Panc1 (cell line): ENCODE measurements at regions not wholly inside any gene's neighbourhood (a gene's known extent, or its start where the extent isn't known, plus 50 kb on each side); places are given as distances from the start of the nearest gene placed in this dataset.

Experiments
- ATAC-seq: fragments of 200-7000 bp; cut with Tn5 transposase; 2 replicates; pipeline ENCODE4 v1.9.1; 2020; ENCODE audit warnings: mild to moderate bottlenecking, moderate library complexity
- BruUV-seq: library from RNA; stranded (reverse); fragments of 400-500 nt; replicated peaks from 2 replicates; lab custom pipeline; 2021; lab: Mats Ljungman, UMichigan
- CTCF ChIA-PET: fragments of 300-600 bp; sonication (Branson Sonifier 250); formaldehyde crosslinking; loops from one replicate; lab custom pipeline; 2022; ENCODE audit warnings: antibody characterized with exemption; lab: Charles Lee
- POLR2A ChIA-PET: fragments of 300-600 bp; sonication (Branson Sonifier 250); formaldehyde crosslinking; loops from one replicate; lab custom pipeline; 2022; ENCODE audit warnings: antibody characterized with exemption; lab: Charles Lee
- DNase-seq: peaks from one replicate; pipeline ENCODE4 v3.0.0-alpha.2; 2010; ENCODE audit warnings: low read depth, low spot score
- H3K27ac ChIP-seq: 2 replicates; pipeline ENCODE4 v1.5.1; 2011; ENCODE audit warnings: mild to moderate bottlenecking, low read length, inconsistent platforms
- H3K27me3 ChIP-seq: fragments of 200-500 bp; sonication (Bioruptor generic); 2 replicates; pipeline ENCODE4 v1.6.0; 2014; ENCODE audit warnings: low read length, inconsistent platforms; ENCODE audit not compliant: control insufficient read depth, insufficient read depth
- H3K36me3 ChIP-seq: fragments of 200-500 bp; sonication (Bioruptor generic); 2 replicates; pipeline ENCODE4 v1.5.1; 2014; ENCODE audit warnings: inconsistent platforms, mild to moderate bottlenecking, low read length, moderate library complexity; ENCODE audit not compliant: control insufficient read depth, insufficient read depth
- H3K4me1 ChIP-seq: 2 replicates; pipeline ENCODE4 v1.5.1; 2011; ENCODE audit warnings: inconsistent platforms, mild to moderate bottlenecking, low read length, moderate library complexity; ENCODE audit not compliant: control insufficient read depth, insufficient read depth
- H3K4me3 ChIP-seq, 2 experiments: 2 replicates each; pipeline ENCODE4 v1.5.1; 2011 to 2012; ENCODE audit warnings: low read depth in 2 of 2, low read length in 2 of 2, mild to moderate bottlenecking in 2 of 2, inconsistent platforms in 1 of 2, moderate library complexity in 1 of 2
- H3K9me3 ChIP-seq: fragments of 200-500 bp; sonication (Bioruptor generic); 2 replicates; pipeline ENCODE4 v1.5.1; 2014; ENCODE audit warnings: low read depth, mild to moderate bottlenecking, inconsistent platforms, low read length, moderate library complexity; ENCODE audit not compliant: control insufficient read depth, insufficient read depth
- CTCF ChIP-seq: fragments of 450-650 bp; IDR thresholded peaks from 2 replicates; pipeline ENCODE4 v1.5.1; 2017; ENCODE audit warnings: mild to moderate bottlenecking
- POLR2AphosphoS5 ChIP-seq: IDR thresholded peaks from 2 replicates; pipeline ENCODE4 v1.6.1; 2012; ENCODE audit warnings: mild to moderate bottlenecking, low read depth, low read length, moderate library complexity
- REST ChIP-seq, 2 experiments: IDR thresholded peaks; 2 replicates each; pipeline ENCODE4 v1.6.1; 2011 to 2012; ENCODE audit warnings: low read depth in 2 of 2, control low read depth in 1 of 2, low read length in 1 of 2, mild to moderate bottlenecking in 1 of 2, moderate library complexity in 1 of 2; ENCODE audit not compliant: insufficient read depth in 1 of 2
- SIN3A ChIP-seq: IDR thresholded peaks from 2 replicates; pipeline ENCODE4 v1.6.1; 2012; ENCODE audit warnings: low read depth, mild to moderate bottlenecking, low read length, moderate library complexity, borderline replicate concordance; ENCODE audit not compliant: insufficient read depth
- TCF7L2 ChIP-seq: IDR thresholded peaks from 2 replicates; pipeline ENCODE4 v1.6.1; 2011; ENCODE audit warnings: mild to moderate bottlenecking, low read depth, low read length, inconsistent platforms
- in situ Hi-C: cut with HindIII; loops from 2 replicates; pipeline ENCODE4 v1.10.0; 2016; ENCODE audit warnings: low sequenced_read_pairs, low pct_unique_long_range_greater_than_20kb
- intact Hi-C: fragments of 100-400 bp; cut with micrococcal nuclease; formaldehyde crosslinking; loops from one replicate; pipeline ENCODE4 v1.10.0; 2022; ENCODE audit not compliant: unreplicated experiment

- Histone ChIP-seq H3K36me3 (no peaks in the 10 kb centered on the region), H3K4me1 (no peaks in the 10 kb centered on the region), H3K27ac (no peak overlapping the region), H3K27me3 (no peaks in the 10 kb centered on the region), H3K9me3 (no peaks in the 10 kb centered on the region), H3K4me3 (no peak overlapping the region)
- no peak for TF ChIP-seq CTCF
- TF ChIP-seq TCF7L2, result no peak
- no peak for TF ChIP-seq POLR2AphosphoS5
- TF ChIP-seq REST (IDR thresholded peaks at IDR 0.05; ENCODE audit: insufficient read depth in 1 of 2, low read depth in 2 of 2, low read length in 1 of 2), result no peak
- no peak for TF ChIP-seq SIN3A
- ChIA-PET CTCF (no interaction called here), POLR2A (no interaction called here)
- BruUV-seq, result no TSS peak
- in situ Hi-C loops (no loop called here), intact Hi-C loops (loop anchor here (10.0 kb wide), 1 partner anchor 648 kb away; no protein-coding TSS in a partner anchor)
- ATAC-seq, result no peak
- DNase-seq, result no peak
Measured at GRCh38 chr15:96586901-96587300, 256.4 kb downstream of the NR2F2 start.

DNA sequence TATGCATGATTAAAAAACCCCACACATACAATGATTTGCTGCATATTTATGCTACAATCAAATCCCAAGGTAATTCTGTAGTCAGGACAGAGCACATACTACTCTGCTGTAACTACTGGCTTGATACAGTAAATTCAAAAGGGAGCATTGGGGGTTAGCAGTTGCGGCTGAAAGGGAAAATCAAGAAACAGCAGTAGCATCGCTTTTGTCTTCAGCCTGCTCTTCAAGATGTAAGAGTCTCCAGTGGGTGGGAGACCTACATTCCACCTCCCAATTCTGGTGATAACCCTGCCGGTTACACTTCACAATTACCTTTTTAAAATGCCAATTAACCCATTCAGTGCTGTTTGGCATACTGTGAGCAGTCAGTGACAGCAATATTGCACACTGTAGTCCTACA is 259.4 kb downstream of the NR2F2 start:
- in situ Hi-C loops (no loop called here), intact Hi-C loops (loop anchor here (10.0 kb wide), 1 partner anchor 645 kb away; no protein-coding TSS in a partner anchor)
- TF ChIP-seq CTCF (no peak), POLR2AphosphoS5 (no peak), SIN3A (no peak), TCF7L2 (no peak), REST (IDR thresholded peaks at IDR 0.05; ENCODE audit: insufficient read depth in 1 of 2, low read depth in 2 of 2, low read length in 1 of 2) (no peak)
- ATAC-seq, result no peak
- no peak for DNase-seq
- Histone ChIP-seq H3K4me3 (no peak overlapping the region), H3K9me3 (no peaks in the 10 kb centered on the region), H3K27me3 (0 out of 2 replicates have a peak, but pooled peaks cover 2% of the 10 kb centered on the region), H3K4me1 (no peaks in the 10 kb centered on the region), H3K36me3 (no peaks in the 10 kb centered on the region), H3K27ac (no peak overlapping the region)
- ChIA-PET CTCF (no interaction called here), POLR2A (no interaction called here)
- BruUV-seq, result no TSS peak
